H9 (cell line): ENCODE measurements at regions not wholly inside any gene's neighbourhood (a gene's known extent, or its start where the extent isn't known, plus 50 kb on each side); places are given as distances from the start of the nearest gene placed in this dataset.
A peak's percentile ranks its signal among the peaks of the same experiment; 100 is the strongest.

Experiments
- DNase-seq: peaks from one replicate; pipeline ENCODE4 v3.0.0-alpha.2; 2017
- H2AFZ ChIP-seq: one replicate; pipeline ENCODE4 v1.6.1; 2013; ENCODE audit warnings: mild to moderate bottlenecking, low read length, control low read depth, moderate library complexity
- H2AK5ac ChIP-seq: 2 replicates; pipeline ENCODE4 v1.6.1; 2013; ENCODE audit warnings: low read length, control low read depth, mixed read lengths; ENCODE audit not compliant: insufficient read length
- H2BK120ac ChIP-seq: one replicate; pipeline ENCODE4 v1.6.1; 2013; ENCODE audit warnings: low read depth, mild to moderate bottlenecking, low read length, control low read depth, inconsistent platforms; ENCODE audit not compliant: poor library complexity, severe bottlenecking
- H2BK12ac ChIP-seq: 2 replicates; pipeline ENCODE4 v1.6.1; 2013; ENCODE audit warnings: low read length, control low read depth, mixed read lengths, low read depth; ENCODE audit not compliant: insufficient read length
- H2BK15ac ChIP-seq: 2 replicates; pipeline ENCODE4 v1.6.1; 2013; ENCODE audit warnings: low read depth, low read length, control low read depth
- H2BK20ac ChIP-seq: one replicate; pipeline ENCODE4 v1.6.1; 2013; ENCODE audit warnings: low read depth, mild to moderate bottlenecking, low read length, control low read depth, inconsistent platforms; ENCODE audit not compliant: poor library complexity, severe bottlenecking
- H2BK5ac ChIP-seq: 2 replicates; pipeline ENCODE4 v1.6.1; 2013; ENCODE audit warnings: low read length, control low read depth, mixed read lengths; ENCODE audit not compliant: insufficient read length
- H3K14ac ChIP-seq: 2 replicates; pipeline ENCODE4 v1.6.1; 2013; ENCODE audit warnings: low read length, control low read depth; ENCODE audit not compliant: insufficient read depth
- H3K18ac ChIP-seq: 2 replicates; pipeline ENCODE4 v1.6.1; 2013; ENCODE audit warnings: low read depth, mild to moderate bottlenecking, mixed read lengths, low read length, control low read depth; ENCODE audit not compliant: insufficient read length
- H3K23ac ChIP-seq: 2 replicates; pipeline ENCODE4 v1.6.1; 2013; ENCODE audit warnings: low read length, control low read depth, mixed read lengths, low read depth; ENCODE audit not compliant: insufficient read length
- H3K23me2 ChIP-seq: 2 replicates; pipeline ENCODE4 v1.6.1; 2013; ENCODE audit warnings: low read depth, mild to moderate bottlenecking, mixed read lengths, low read length, control low read depth; ENCODE audit not compliant: insufficient read length, poor library complexity, severe bottlenecking
- H3K27ac ChIP-seq: 2 replicates; pipeline ENCODE4 v1.5.1; 2013; ENCODE audit warnings: low read length, control low read depth, mixed read lengths, low read depth; ENCODE audit not compliant: insufficient read length
- H3K27me3 ChIP-seq: 2 replicates; pipeline ENCODE4 v1.6.1; 2013; ENCODE audit warnings: low read length, control low read depth, inconsistent platforms; ENCODE audit not compliant: insufficient read depth
- H3K4ac ChIP-seq: 2 replicates; pipeline ENCODE4 v1.6.1; 2013; ENCODE audit warnings: low read depth, mild to moderate bottlenecking, control low read depth, inconsistent platforms, low read length, moderate library complexity
- H3K4me1 ChIP-seq: 2 replicates; pipeline ENCODE4 v1.6.1; 2013; ENCODE audit warnings: low read length, control low read depth, inconsistent platforms; ENCODE audit not compliant: insufficient read depth
- H3K4me2 ChIP-seq: 2 replicates; pipeline ENCODE4 v1.6.1; 2013; ENCODE audit warnings: low read length, control low read depth, mixed read lengths; ENCODE audit not compliant: insufficient read length, insufficient read depth
- H3K56ac ChIP-seq: 2 replicates; pipeline ENCODE4 v1.6.1; 2013; ENCODE audit warnings: low read depth, mild to moderate bottlenecking, mixed read lengths, low read length, control low read depth; ENCODE audit not compliant: insufficient read length
- H3K79me1 ChIP-seq: 2 replicates; pipeline ENCODE4 v1.6.1; 2013; ENCODE audit warnings: low read depth, mild to moderate bottlenecking, moderate library complexity, low read length, control low read depth, inconsistent platforms; ENCODE audit not compliant: insufficient read depth, poor library complexity, severe bottlenecking
- H3K79me2 ChIP-seq: 2 replicates; pipeline ENCODE4 v1.6.1; 2013; ENCODE audit warnings: low read length, control low read depth, inconsistent platforms; ENCODE audit not compliant: insufficient read depth
- H3K9ac ChIP-seq: 2 replicates; pipeline ENCODE4 v1.6.1; 2013; ENCODE audit warnings: low read length, control low read depth, mixed read lengths; ENCODE audit not compliant: insufficient read length; ENCODE audit errors: extremely low read depth
- H3K9me3 ChIP-seq: one replicate; pipeline ENCODE4 v1.6.1; 2013; ENCODE audit warnings: low read depth, low read length, inconsistent platforms; ENCODE audit not compliant: control insufficient read depth
- H3T11ph ChIP-seq: one replicate; pipeline ENCODE4 v1.6.1; 2013; ENCODE audit warnings: mild to moderate bottlenecking, low read length, control low read depth, inconsistent platforms
- H4K20me1 ChIP-seq: one replicate; pipeline ENCODE4 v1.6.1; 2013; ENCODE audit not compliant: control insufficient read depth, insufficient read length, insufficient read depth
- H4K5ac ChIP-seq: 2 replicates; pipeline ENCODE4 v1.6.1; 2013; ENCODE audit warnings: low read depth, mild to moderate bottlenecking, mixed read lengths, low read length, control low read depth; ENCODE audit not compliant: insufficient read length
- H4K8ac ChIP-seq: replicated peaks from 2 replicates; pipeline ENCODE4 v1.6.1; 2013; ENCODE audit warnings: low read length, control low read depth, mixed read lengths, low read depth; ENCODE audit not compliant: insufficient read length
- H4K91ac ChIP-seq: 2 replicates; pipeline ENCODE4 v1.6.1; 2013; ENCODE audit warnings: low read depth, mild to moderate bottlenecking, moderate library complexity, mixed read lengths, low read length, control low read depth; ENCODE audit not compliant: insufficient read length
- H3K27ac Mint-ChIP-seq, 3 experiments: 2 replicates in 2 of 3; 3 replicates in 1 of 3; pipeline ENCODE4 v1.8.0; 2020 to 2021; ENCODE audit warnings: mixed read lengths in 3 of 3, mild to moderate bottlenecking in 1 of 3, moderate library complexity in 1 of 3
- H3K27me3 Mint-ChIP-seq: 2 replicates; pipeline ENCODE4 v1.8.0; 2021; ENCODE audit warnings: low read depth, mild to moderate bottlenecking, moderate library complexity, mixed read lengths
- H3K36me3 Mint-ChIP-seq, 3 experiments: 2 replicates in 2 of 3; 3 replicates in 1 of 3; pipeline ENCODE4 v1.8.0; 2020 to 2021; ENCODE audit warnings: low read depth in 3 of 3, mixed read lengths in 3 of 3; ENCODE audit not compliant: insufficient read depth in 1 of 3
- H3K4me1 Mint-ChIP-seq, 2 experiments: 2 replicates each; pipeline ENCODE4 v1.8.0; 2020; ENCODE audit warnings: mixed read lengths in 2 of 2
- H3K4me3 Mint-ChIP-seq, 2 experiments: 2 replicates in 1 of 2; 3 replicates in 1 of 2; pipeline ENCODE4 v1.8.0; 2020 to 2021; ENCODE audit warnings: mild to moderate bottlenecking in 2 of 2, mixed read lengths in 2 of 2, moderate library complexity in 1 of 2
- H3K9me3 Mint-ChIP-seq, 2 experiments: 2 replicates in 1 of 2; 3 replicates in 1 of 2; pipeline ENCODE4 v1.8.0; 2020; ENCODE audit warnings: mild to moderate bottlenecking in 2 of 2, mixed read lengths in 2 of 2, moderate library complexity in 1 of 2
- CTCF ChIP-seq: fragments of 200-600 bp; sonication (generic); conservative IDR thresholded peaks from 3 replicates; pipeline ENCODE4 v1.8.0; 2021; ENCODE audit warnings: antibody characterized with exemption, mild to moderate bottlenecking
- WGBS: extraction: QIAGEN DNeasy Blood & Tissue Kit; methylation state at CpG from one replicate; pipeline ENCODE4 v1.1.7; 2013; ENCODE audit warnings: missing lambda C conversion rate, low lambda C conversion rate, mixed read lengths; ENCODE audit not compliant: insufficient read length; ENCODE audit errors: extremely low coverage; 5-methylcytosine and 5-hydroxymethylcytosine counted together

GRCh38 chr4:37763831-37764230 is 62.7 kb upstream of the PGM2 start:
- H2AK5ac ChIP-seq, result no peak overlapping the region
- H3K56ac ChIP-seq, result no peak overlapping the region
- TF ChIP-seq CTCF, result no peak
- no peak overlapping the region for H3T11ph ChIP-seq
- H3K36me3 Mint-ChIP-seq, result no peaks in the 10 kb centered on the region; a peak in 1 of 7 replicates
- no peaks in the 10 kb centered on the region for H3K4me1 ChIP-seq
- DNase-seq, result no peak
- H3K27ac Mint-ChIP-seq, result peak overlapping the region in 1 of 3 experiments; percentile 70; a peak in 1 of 7 replicates
- no peak overlapping the region for H2BK5ac ChIP-seq
- no peaks in the 10 kb centered on the region for H4K20me1 ChIP-seq
- H2BK20ac ChIP-seq, result no peak overlapping the region
- H4K8ac ChIP-seq, result no peak overlapping the region
- no peak overlapping the region for H3K18ac ChIP-seq
- H3K27me3 Mint-ChIP-seq, result peaks cover 3% of the 10 kb centered on the region
- H3K4me2 ChIP-seq, result no peak overlapping the region
- H4K91ac ChIP-seq, result no peak overlapping the region
- no peak overlapping the region for H2BK120ac ChIP-seq
- H3K9me3 ChIP-seq, result no peaks in the 10 kb centered on the region
- H2BK15ac ChIP-seq, result no peak overlapping the region
- H3K79me1 ChIP-seq, result no peaks in the 10 kb centered on the region
- no peaks in the 10 kb centered on the region for H3K79me2 ChIP-seq
- no peaks in the 10 kb centered on the region for H3K9me3 Mint-ChIP-seq
- H3K23ac ChIP-seq, result no peak overlapping the region
- H3K4me1 Mint-ChIP-seq, result peaks cover 2% of the 10 kb centered on the region in 2 experiments; a peak in 1 of 4 replicates
- no peaks in the 10 kb centered on the region for H3K23me2 ChIP-seq
- H2AFZ ChIP-seq, result no peak overlapping the region
- WGBS, result no CpG with 5 or more reads among the region's 4 CpGs
- H3K14ac ChIP-seq, result no peak overlapping the region
- no peak overlapping the region for H3K4ac ChIP-seq
- H3K4me3 Mint-ChIP-seq, result no peak overlapping the region
- no peak overlapping the region for H3K9ac ChIP-seq
- H4K5ac ChIP-seq, result no peak overlapping the region
- H2BK12ac ChIP-seq, result no peak overlapping the region
- H3K27me3 ChIP-seq, result no peaks in the 10 kb centered on the region
- H3K27ac ChIP-seq, result no peak overlapping the region
